IPS-NIHi7 (cell line): ENCODE measurements at regions not wholly inside any gene's neighbourhood (a gene's known extent, or its start where the extent isn't known, plus 50 kb on each side); places are given as distances from the start of the nearest gene placed in this dataset.
"Not testable (repeated sequence)": the region's sequence is repeated elsewhere in the genome, so short reads cannot be mapped to it uniquely, and the experiment has no call there.

Source experiments
- DNase-seq: peaks from one replicate; pipeline ENCODE4 v3.0.0; 2012; ENCODE audit warnings: mixed read lengths; ENCODE audit errors: extremely low spot score

GRCh38 chr12:76180401-76181277 lies 96.2 kb upstream of the NAP1L1 start:
- DNase-seq: no peak

- DNase-seq: no peak
Observed at GRCh38 chr12:76178452-76178851, 94.0 kb upstream of the NAP1L1 start.

- no peak for DNase-seq
Observed at GRCh38 chr12:76177821-76178220, 93.3 kb upstream of the NAP1L1 start.

GRCh38 chr12:76176940-76177339 lies 92.5 kb upstream of the NAP1L1 start:
- no peak for DNase-seq

- DNase-seq: not testable (repeated sequence)
Observed at GRCh38 chr12:76175946-76176345, 91.5 kb upstream of the NAP1L1 start.

- no peak for DNase-seq
Observed at GRCh38 chr12:76173756-76174155, 89.3 kb upstream of the NAP1L1 start.

- DNase-seq: peak; percentile 83
Observed at GRCh38 chr12:76158518-76159321, 74.2 kb upstream of the NAP1L1 start.

- DNase-seq: no peak
Observed at GRCh38 chr12:76156726-76157125, 72.2 kb upstream of the NAP1L1 start.

- DNase-seq: no peak
Observed at GRCh38 chr12:76156314-76156713, 71.8 kb upstream of the NAP1L1 start.

GRCh38 chr12:76155157-76155670 lies 70.7 kb upstream of the NAP1L1 start:
- no peak for DNase-seq

- DNase-seq: no peak
Observed at GRCh38 chr12:76153616-76154015, 69.1 kb upstream of the NAP1L1 start.

- DNase-seq: no peak
Observed at GRCh38 chr12:76152181-76152807, 67.8 kb upstream of the NAP1L1 start.

- DNase-seq: no peak
Observed at GRCh38 chr12:76144245-76144549, 59.7 kb upstream of the NAP1L1 start.

GRCh38 chr12:76143343-76144244 lies 59.1 kb upstream of the NAP1L1 start:
- DNase-seq: no peak

GRCh38 chr12:76142305-76142704 lies 57.8 kb upstream of the NAP1L1 start:
- no peak for DNase-seq

GRCh38 chr12:76138656-76139055 lies 54.2 kb upstream of the NAP1L1 start:
- no peak for DNase-seq

- DNase-seq: no peak
Observed at GRCh38 chr12:76137606-76138005, 53.1 kb upstream of the NAP1L1 start.

GRCh38 chr12:76135456-76135855 lies 51.0 kb upstream of the NAP1L1 start:
- no peak for DNase-seq
